NCI-H226 (cell line): ENCODE measurements at regions not wholly inside any gene's neighbourhood (a gene's known extent, or its start where the extent isn't known, plus 50 kb on each side); places are given as distances from the start of the nearest gene placed in this dataset.

ENCODE experiments used
- DNase-seq: peaks from one replicate; pipeline ENCODE4 v3.0.0-alpha.2; 2015

GRCh38 chr16:35737076-35737475 lies 2277.7 kb downstream of the TP53TG3F start:
- DNase-seq: no peak

- DNase-seq: no peak
Measured at GRCh38 chr16:35741546-35741945, 2282.1 kb downstream of the TP53TG3F start.

GRCh38 chr16:35743101-35743692 lies 2283.8 kb downstream of the TP53TG3F start:
- DNase-seq: no peak

GRCh38 chr16:35744084-35744483 lies 2284.7 kb downstream of the TP53TG3F start:
- no peak for DNase-seq

GRCh38 chr16:35744726-35745125 lies 2285.3 kb downstream of the TP53TG3F start:
- no peak for DNase-seq

- DNase-seq: no peak
Measured at GRCh38 chr16:35745191-35745590, 2285.8 kb downstream of the TP53TG3F start.

- DNase-seq: no peak
Measured at GRCh38 chr16:35745821-35746248, 2286.4 kb downstream of the TP53TG3F start.

- DNase-seq: no peak
Measured at GRCh38 chr16:35746281-35746962, 2287.0 kb downstream of the TP53TG3F start.

GRCh38 chr16:35746963-35747657 lies 2287.7 kb downstream of the TP53TG3F start:
- no peak for DNase-seq

GRCh38 chr16:35747658-35748455 lies 2288.4 kb downstream of the TP53TG3F start:
- DNase-seq: no peak

GRCh38 chr16:35748621-35749252 lies 2289.3 kb downstream of the TP53TG3F start:
- no peak for DNase-seq

- no peak for DNase-seq
Measured at GRCh38 chr16:35749253-35750141, 2290.1 kb downstream of the TP53TG3F start.

GRCh38 chr16:35750157-35750689 lies 2290.8 kb downstream of the TP53TG3F start:
- DNase-seq: no peak

GRCh38 chr16:35750701-35751104 lies 2291.3 kb downstream of the TP53TG3F start:
- no peak for DNase-seq

GRCh38 chr16:35751191-35751941 lies 2292.0 kb downstream of the TP53TG3F start:
- no peak for DNase-seq

GRCh38 chr16:35752012-35752772 lies 2292.8 kb downstream of the TP53TG3F start:
- no peak for DNase-seq

GRCh38 chr16:35752773-35753558 lies 2293.6 kb downstream of the TP53TG3F start:
- DNase-seq: no peak

- DNase-seq: no peak
Measured at GRCh38 chr16:35753559-35754390, 2294.4 kb downstream of the TP53TG3F start.
